ENCODE measurements at regions not wholly inside any gene's neighbourhood (a gene's known extent, or its start where the extent isn't known, plus 50 kb on each side); places are given as distances from the start of the nearest gene placed in this dataset.
"Not testable (repeated sequence)": the region's sequence is repeated elsewhere in the genome, so short reads cannot be mapped to it uniquely, and the experiment has no call there.

- intact Hi-C loops (cut with DNase I); DNase-seq (ENCODE audit: low spot score): not testable (repeated sequence)
These were observed 435.2 kb downstream of the ZNF479 start for GRCh38 chr7:56697058-56697457.

- DNase-seq (ENCODE audit: low spot score), result no peak
- intact Hi-C loops (cut with DNase I), result no loop called here
These were observed 445.9 kb downstream of the ZNF479 start for GRCh38 chr7:56686276-56686859.

- intact Hi-C loops (cut with DNase I), result no loop called here
- no peak for DNase-seq (ENCODE audit: low spot score)
These were observed 493.0 kb downstream of the ZNF479 start for GRCh38 chr7:56639173-56639746.

- intact Hi-C loops (cut with DNase I), result no loop called here
These were observed 493.7 kb upstream of the NUPR2 start for GRCh38 chr7:56609852-56610355.

GRCh38 chr7:56605146-56605545, 488.9 kb upstream of the NUPR2 start:
- intact Hi-C loops (cut with DNase I), result no loop called here

More at GRCh38 chr7:56609852-56610355, 493.7 kb upstream of the NUPR2 start:
- no peak for DNase-seq (ENCODE audit: low spot score)

GRCh38 chr7:56578612-56579011, 462.4 kb upstream of the NUPR2 start:
- DNase-seq (ENCODE audit: low spot score), result no peak
- intact Hi-C loops (cut with DNase I), result no loop called here

More at GRCh38 chr7:56605146-56605545, 488.9 kb upstream of the NUPR2 start:
- no peak for DNase-seq (ENCODE audit: low spot score)

- DNase-seq (ENCODE audit: low spot score), result no peak
- intact Hi-C loops (cut with DNase I), result no loop called here
These were observed 454.8 kb upstream of the NUPR2 start for GRCh38 chr7:56570968-56571367.

GRCh38 chr7:56538541-56539429, 422.6 kb upstream of the NUPR2 start:
- intact Hi-C loops (cut with DNase I), result no loop called here
- DNase-seq (ENCODE audit: low spot score), result no peak

- no peak for DNase-seq (ENCODE audit: low spot score)
- intact Hi-C loops (cut with DNase I), result no loop called here
These were observed 421.7 kb upstream of the NUPR2 start for GRCh38 chr7:56537952-56538351.

GRCh38 chr7:56537477-56537876, 421.3 kb upstream of the NUPR2 start:
- DNase-seq (ENCODE audit: low spot score), result no peak
- intact Hi-C loops (cut with DNase I), result no loop called here

- intact Hi-C loops (cut with DNase I), result no loop called here
- no peak for DNase-seq (ENCODE audit: low spot score)
These were observed 378.9 kb upstream of the NUPR2 start for GRCh38 chr7:56495165-56495564.

GRCh38 chr7:56493704-56494450, 377.7 kb upstream of the NUPR2 start:
- intact Hi-C loops (cut with DNase I), result no loop called here
- no peak for DNase-seq (ENCODE audit: low spot score)

- no peak for DNase-seq (ENCODE audit: low spot score)
- intact Hi-C loops (cut with DNase I), result no loop called here
These were observed 377.0 kb upstream of the NUPR2 start for GRCh38 chr7:56493196-56493595.

- intact Hi-C loops (cut with DNase I), result no loop called here
- DNase-seq (ENCODE audit: low spot score), result no peak
These were observed 375.6 kb upstream of the NUPR2 start for GRCh38 chr7:56491636-56492425.

GRCh38 chr7:56483861-56484550, 367.8 kb upstream of the NUPR2 start:
- intact Hi-C loops (cut with DNase I), result no loop called here
- DNase-seq (ENCODE audit: low spot score), result no peak

GRCh38 chr7:56483153-56483552, 366.9 kb upstream of the NUPR2 start:
- DNase-seq (ENCODE audit: low spot score), result no peak
- intact Hi-C loops (cut with DNase I), result no loop called here

GRCh38 chr7:56479748-56480147, 363.5 kb upstream of the NUPR2 start:
- intact Hi-C loops (cut with DNase I), result no loop called here
- no peak for DNase-seq (ENCODE audit: low spot score)

- no peak for DNase-seq (ENCODE audit: low spot score)
- intact Hi-C loops (cut with DNase I), result no loop called here
These were observed 362.9 kb upstream of the NUPR2 start for GRCh38 chr7:56479136-56479535.

GRCh38 chr7:56474271-56474670, 358.1 kb upstream of the NUPR2 start:
- no peak for DNase-seq (ENCODE audit: low spot score)
- intact Hi-C loops (cut with DNase I), result no loop called here
